ENCODE measurements at regions not wholly inside any gene's neighbourhood (a gene's known extent, or its start where the extent isn't known, plus 50 kb on each side); places are given as distances from the start of the nearest gene placed in this dataset.

DNA sequence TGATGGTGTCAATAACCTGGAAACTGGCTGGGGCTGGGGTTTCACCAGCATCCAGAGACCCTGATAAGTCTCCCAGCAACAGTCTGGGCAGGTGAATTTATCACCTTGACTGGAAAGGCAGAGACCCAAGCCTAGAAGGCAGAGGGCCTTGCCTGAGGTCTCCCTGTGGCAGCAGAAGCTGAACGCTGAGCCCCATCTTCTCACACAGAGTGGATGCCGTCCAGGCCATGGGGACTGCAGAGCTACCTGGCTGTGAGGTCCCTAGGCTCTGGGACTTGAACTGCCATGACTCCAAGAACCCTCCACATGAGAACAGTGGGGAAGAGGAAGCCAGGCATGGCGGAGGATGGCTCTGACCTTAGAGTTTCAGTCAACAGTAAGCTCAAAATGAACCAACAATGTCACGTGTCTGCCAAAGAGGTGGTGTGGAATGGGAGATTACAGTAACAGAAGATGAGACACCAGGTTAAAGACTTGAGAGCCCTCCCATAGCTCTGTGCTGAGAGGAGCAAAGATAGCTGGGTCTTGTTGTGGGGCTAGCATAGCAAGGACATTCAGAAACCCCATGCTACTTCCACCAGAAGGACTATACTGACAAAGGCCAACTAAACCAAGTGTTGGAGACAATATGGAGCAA is 79.1 kb upstream of the LINC01488 start:
- TF ChIP-seq EZH2 (IDR thresholded peaks at IDR 0.05; ENCODE audit: insufficient read depth, low read length) = no peak
- TF ChIP-seq, protein P1, sequence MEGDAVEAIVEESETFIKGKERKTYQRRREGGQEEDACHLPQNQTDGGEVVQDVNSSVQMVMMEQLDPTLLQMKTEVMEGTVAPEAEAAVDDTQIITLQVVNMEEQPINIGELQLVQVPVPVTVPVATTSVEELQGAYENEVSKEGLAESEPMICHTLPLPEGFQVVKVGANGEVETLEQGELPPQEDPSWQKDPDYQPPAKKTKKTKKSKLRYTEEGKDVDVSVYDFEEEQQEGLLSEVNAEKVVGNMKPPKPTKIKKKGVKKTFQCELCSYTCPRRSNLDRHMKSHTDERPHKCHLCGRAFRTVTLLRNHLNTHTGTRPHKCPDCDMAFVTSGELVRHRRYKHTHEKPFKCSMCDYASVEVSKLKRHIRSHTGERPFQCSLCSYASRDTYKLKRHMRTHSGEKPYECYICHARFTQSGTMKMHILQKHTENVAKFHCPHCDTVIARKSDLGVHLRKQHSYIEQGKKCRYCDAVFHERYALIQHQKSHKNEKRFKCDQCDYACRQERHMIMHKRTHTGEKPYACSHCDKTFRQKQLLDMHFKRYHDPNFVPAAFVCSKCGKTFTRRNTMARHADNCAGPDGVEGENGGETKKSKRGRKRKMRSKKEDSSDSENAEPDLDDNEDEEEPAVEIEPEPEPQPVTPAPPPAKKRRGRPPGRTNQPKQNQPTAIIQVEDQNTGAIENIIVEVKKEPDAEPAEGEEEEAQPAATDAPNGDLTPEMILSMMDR (IDR thresholded peaks at IDR 0.05; ENCODE audit: insufficient read depth, low read depth, low read length) = no peak

All from astrocyte (in vitro differentiated cells and primary cell).